ENCODE measurements at regions not wholly inside any gene's neighbourhood (a gene's known extent, or its start where the extent isn't known, plus 50 kb on each side); places are given as distances from the start of the nearest gene placed in this dataset.

DNA sequence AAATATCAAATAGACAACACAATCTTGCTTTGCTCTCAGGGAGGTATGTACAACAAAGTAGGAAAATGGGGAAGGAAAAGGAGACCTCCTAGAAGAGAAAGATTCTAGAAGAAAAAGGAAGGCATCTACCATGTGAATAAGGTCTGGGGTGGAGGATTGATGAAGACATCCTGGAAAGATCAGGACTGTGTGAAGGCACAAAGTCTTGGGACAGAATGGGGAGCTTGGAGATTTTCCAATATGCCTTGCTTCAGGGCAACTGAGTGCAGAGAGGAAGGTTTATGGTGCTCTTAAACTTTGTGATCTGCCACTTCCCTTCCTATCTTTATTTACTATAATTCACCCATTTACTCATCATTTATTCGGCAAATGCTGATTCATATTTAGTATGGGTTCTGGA, 352.0 kb downstream of the PLPP3 start:
- intact Hi-C loops (cut with DNase I), result no loop called here
- no peaks in the 10 kb centered on the region for H3K9me3 ChIP-seq
- DNase-seq, result no peak
- H3K4me1 ChIP-seq (ENCODE audit: insufficient read depth), result no peaks in the 10 kb centered on the region
- 91 to 100% (median 95%) methylated on average over 1 of the region's 1 CpG for WGBS, 3 donors
- H3K27ac ChIP-seq, result no peak overlapping the region
- no peaks in the 10 kb centered on the region for H3K27me3 ChIP-seq
- H3K36me3 ChIP-seq, result no peaks in the 10 kb centered on the region
- TF ChIP-seq POLR2A (IDR thresholded peaks at IDR 0.05) (no peak), EP300 (IDR thresholded peaks at IDR 0.05) (no peak)
- TF ChIP-seq, protein P1, sequence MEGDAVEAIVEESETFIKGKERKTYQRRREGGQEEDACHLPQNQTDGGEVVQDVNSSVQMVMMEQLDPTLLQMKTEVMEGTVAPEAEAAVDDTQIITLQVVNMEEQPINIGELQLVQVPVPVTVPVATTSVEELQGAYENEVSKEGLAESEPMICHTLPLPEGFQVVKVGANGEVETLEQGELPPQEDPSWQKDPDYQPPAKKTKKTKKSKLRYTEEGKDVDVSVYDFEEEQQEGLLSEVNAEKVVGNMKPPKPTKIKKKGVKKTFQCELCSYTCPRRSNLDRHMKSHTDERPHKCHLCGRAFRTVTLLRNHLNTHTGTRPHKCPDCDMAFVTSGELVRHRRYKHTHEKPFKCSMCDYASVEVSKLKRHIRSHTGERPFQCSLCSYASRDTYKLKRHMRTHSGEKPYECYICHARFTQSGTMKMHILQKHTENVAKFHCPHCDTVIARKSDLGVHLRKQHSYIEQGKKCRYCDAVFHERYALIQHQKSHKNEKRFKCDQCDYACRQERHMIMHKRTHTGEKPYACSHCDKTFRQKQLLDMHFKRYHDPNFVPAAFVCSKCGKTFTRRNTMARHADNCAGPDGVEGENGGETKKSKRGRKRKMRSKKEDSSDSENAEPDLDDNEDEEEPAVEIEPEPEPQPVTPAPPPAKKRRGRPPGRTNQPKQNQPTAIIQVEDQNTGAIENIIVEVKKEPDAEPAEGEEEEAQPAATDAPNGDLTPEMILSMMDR (IDR thresholded peaks at IDR 0.05), result no peak
- no peak overlapping the region for H3K4me3 ChIP-seq

DNA sequence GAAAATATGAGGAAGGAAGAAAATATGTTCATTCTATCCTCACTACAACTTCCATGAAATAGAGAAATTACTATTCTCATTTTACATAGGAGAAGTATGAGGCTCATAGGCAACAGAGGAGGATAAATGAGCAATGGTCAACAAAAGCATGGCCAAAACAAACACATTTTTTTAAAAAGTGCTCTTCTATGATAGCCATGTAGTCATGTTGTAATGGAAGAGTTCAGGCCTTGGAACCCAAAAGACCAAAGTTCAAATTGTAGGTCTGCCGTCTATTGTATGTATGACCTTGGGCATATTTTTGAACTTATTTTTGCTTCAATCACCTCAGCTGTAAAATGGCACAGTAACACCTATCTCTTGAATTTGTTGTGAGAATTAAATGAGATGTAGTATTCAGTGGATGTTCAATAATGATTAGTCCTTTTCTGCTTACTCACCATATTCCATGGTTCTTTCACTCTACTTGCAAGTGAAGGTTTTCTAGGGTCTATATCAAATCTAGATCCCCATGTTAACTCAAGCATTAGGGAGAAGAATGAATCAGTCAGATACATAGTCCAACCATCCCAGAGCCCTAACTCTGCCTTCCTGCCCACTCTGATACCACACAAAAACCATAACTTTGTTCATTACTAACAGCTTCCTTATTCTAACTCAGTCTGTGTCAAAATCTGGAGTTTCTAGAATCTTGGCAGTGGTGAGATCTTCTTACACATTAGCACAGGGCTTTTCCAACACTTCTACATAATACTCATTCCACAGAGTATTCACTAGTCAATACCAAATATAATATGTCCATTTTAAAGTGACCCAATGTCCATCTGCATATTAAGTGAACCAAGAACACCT, 353.2 kb downstream of the PLPP3 start:
- no peak overlapping the region for H3K4me3 ChIP-seq
- H3K36me3 ChIP-seq, result no peaks in the 10 kb centered on the region
- no peaks in the 10 kb centered on the region for H3K4me1 ChIP-seq (ENCODE audit: insufficient read depth)
- TF ChIP-seq POLR2A (IDR thresholded peaks at IDR 0.05) (no peak), EP300 (IDR thresholded peaks at IDR 0.05) (no peak)
- TF ChIP-seq, protein P1 (IDR thresholded peaks at IDR 0.05), result no peak
- H3K9me3 ChIP-seq, result no peaks in the 10 kb centered on the region
- no peak for DNase-seq
- intact Hi-C loops (cut with DNase I), result no loop called here
- WGBS, 3 donors, result 92 to 95% (median 95%) methylated on average over 1 of the region's 1 CpG
- H3K27ac ChIP-seq, result no peak overlapping the region
- no peaks in the 10 kb centered on the region for H3K27me3 ChIP-seq

DNA sequence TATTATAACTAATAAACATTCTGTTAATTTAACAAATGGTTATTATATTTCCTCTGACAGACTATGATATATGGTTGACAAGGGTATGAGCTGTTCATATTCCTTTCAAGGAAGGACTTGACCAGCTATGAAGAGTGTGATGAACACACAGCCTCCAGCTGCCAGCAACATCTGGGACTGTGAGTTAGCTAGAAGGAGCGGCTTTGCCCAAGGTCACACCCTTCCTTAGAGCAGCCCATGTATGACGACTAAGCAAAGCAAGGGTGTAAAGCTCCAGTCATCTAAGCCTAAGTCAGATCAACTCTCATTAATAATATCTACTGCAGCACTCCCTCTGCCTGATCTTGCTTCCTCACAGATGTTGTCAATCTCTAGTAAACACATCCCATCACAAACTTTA, 355.4 kb downstream of the PLPP3 start:
- no peaks in the 10 kb centered on the region for H3K27me3 ChIP-seq
- no peak for DNase-seq
- H3K36me3 ChIP-seq, result no peaks in the 10 kb centered on the region
- no peak overlapping the region for H3K27ac ChIP-seq
- 79 to 94% (median 88%) methylated on average over 2 of the region's 2 CpGs for WGBS, 3 donors
- intact Hi-C loops (cut with DNase I), result no loop called here
- no peak overlapping the region for H3K4me3 ChIP-seq
- TF ChIP-seq POLR2A (IDR thresholded peaks at IDR 0.05) (no peak), EP300 (IDR thresholded peaks at IDR 0.05) (no peak)
- TF ChIP-seq, protein P1 (IDR thresholded peaks at IDR 0.05), result no peak
- no peaks in the 10 kb centered on the region for H3K4me1 ChIP-seq (ENCODE audit: insufficient read depth)
- no peaks in the 10 kb centered on the region for H3K9me3 ChIP-seq

DNA sequence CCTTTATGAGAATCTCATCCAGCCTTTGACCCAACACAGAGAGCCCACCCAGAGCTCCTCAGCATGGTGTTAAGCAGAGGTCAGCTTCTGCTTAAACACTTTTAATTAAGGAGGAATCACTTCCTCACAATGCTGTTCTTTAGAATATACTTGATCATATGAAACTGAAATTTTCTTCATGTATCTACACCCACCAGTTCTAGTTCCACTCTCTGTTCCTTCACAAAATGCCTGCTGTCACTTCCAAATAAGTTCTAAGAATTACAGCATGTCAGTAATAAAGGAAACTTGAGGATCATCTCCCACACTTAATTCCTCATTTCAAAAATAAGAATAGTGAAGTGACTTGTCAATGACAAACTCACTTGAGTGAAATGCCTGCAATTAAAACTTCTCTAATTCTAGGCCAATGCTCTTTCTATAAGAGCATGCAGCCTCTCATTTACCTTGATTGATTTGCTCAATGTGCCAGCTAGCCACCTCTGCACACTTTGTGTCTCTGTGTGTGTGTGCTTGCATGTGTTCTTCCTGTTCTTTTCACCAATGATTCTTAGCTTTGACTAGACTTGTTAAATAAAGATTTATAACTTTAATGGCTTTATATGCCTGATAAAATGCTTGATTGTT, 356.3 kb downstream of the PLPP3 start:
- TF ChIP-seq, protein P1 (IDR thresholded peaks at IDR 0.05), result no peak
- TF ChIP-seq POLR2A (IDR thresholded peaks at IDR 0.05), result no peak
- no peak for TF ChIP-seq EP300 (IDR thresholded peaks at IDR 0.05)
- Histone ChIP-seq H3K4me3 (no peak overlapping the region), H3K27me3 (no peaks in the 10 kb centered on the region), H3K27ac (no peak overlapping the region), H3K36me3 (no peaks in the 10 kb centered on the region), H3K9me3 (no peaks in the 10 kb centered on the region), H3K4me1 (ENCODE audit: insufficient read depth) (no peaks in the 10 kb centered on the region)
- intact Hi-C loops (cut with DNase I), result no loop called here
- DNase-seq, result no peak

Data from ovary (tissue), 7 donors.